Panc1 (cell line): ENCODE measurements at regions not wholly inside any gene's neighbourhood (a gene's known extent, or its start where the extent isn't known, plus 50 kb on each side); places are given as distances from the start of the nearest gene placed in this dataset.

ENCODE experiments used
- ATAC-seq: fragments of 200-7000 bp; cut with Tn5 transposase; 2 replicates; pipeline ENCODE4 v1.9.1; 2020; ENCODE audit warnings: mild to moderate bottlenecking, moderate library complexity
- BruUV-seq: library from RNA; stranded (reverse); fragments of 400-500 nt; replicated peaks from 2 replicates; lab custom pipeline; 2021; lab: Mats Ljungman, UMichigan
- CTCF ChIA-PET: fragments of 300-600 bp; sonication (Branson Sonifier 250); formaldehyde crosslinking; loops from one replicate; lab custom pipeline; 2022; ENCODE audit warnings: antibody characterized with exemption; lab: Charles Lee
- POLR2A ChIA-PET: fragments of 300-600 bp; sonication (Branson Sonifier 250); formaldehyde crosslinking; loops from one replicate; lab custom pipeline; 2022; ENCODE audit warnings: antibody characterized with exemption; lab: Charles Lee
- DNase-seq: peaks from one replicate; pipeline ENCODE4 v3.0.0-alpha.2; 2010; ENCODE audit warnings: low read depth, low spot score
- H3K27ac ChIP-seq: 2 replicates; pipeline ENCODE4 v1.5.1; 2011; ENCODE audit warnings: mild to moderate bottlenecking, low read length, inconsistent platforms
- H3K27me3 ChIP-seq: fragments of 200-500 bp; sonication (Bioruptor generic); 2 replicates; pipeline ENCODE4 v1.6.0; 2014; ENCODE audit warnings: low read length, inconsistent platforms; ENCODE audit not compliant: control insufficient read depth, insufficient read depth
- H3K36me3 ChIP-seq: fragments of 200-500 bp; sonication (Bioruptor generic); 2 replicates; pipeline ENCODE4 v1.5.1; 2014; ENCODE audit warnings: inconsistent platforms, mild to moderate bottlenecking, low read length, moderate library complexity; ENCODE audit not compliant: control insufficient read depth, insufficient read depth
- H3K4me1 ChIP-seq: 2 replicates; pipeline ENCODE4 v1.5.1; 2011; ENCODE audit warnings: inconsistent platforms, mild to moderate bottlenecking, low read length, moderate library complexity; ENCODE audit not compliant: control insufficient read depth, insufficient read depth
- H3K4me3 ChIP-seq, 2 experiments: 2 replicates each; pipeline ENCODE4 v1.5.1; 2011 to 2012; ENCODE audit warnings: low read depth in 2 of 2, low read length in 2 of 2, mild to moderate bottlenecking in 2 of 2, inconsistent platforms in 1 of 2, moderate library complexity in 1 of 2
- H3K9me3 ChIP-seq: fragments of 200-500 bp; sonication (Bioruptor generic); 2 replicates; pipeline ENCODE4 v1.5.1; 2014; ENCODE audit warnings: low read depth, mild to moderate bottlenecking, inconsistent platforms, low read length, moderate library complexity; ENCODE audit not compliant: control insufficient read depth, insufficient read depth
- CTCF ChIP-seq: fragments of 450-650 bp; IDR thresholded peaks from 2 replicates; pipeline ENCODE4 v1.5.1; 2017; ENCODE audit warnings: mild to moderate bottlenecking
- POLR2AphosphoS5 ChIP-seq: IDR thresholded peaks from 2 replicates; pipeline ENCODE4 v1.6.1; 2012; ENCODE audit warnings: mild to moderate bottlenecking, low read depth, low read length, moderate library complexity
- REST ChIP-seq, 2 experiments: IDR thresholded peaks; 2 replicates each; pipeline ENCODE4 v1.6.1; 2011 to 2012; ENCODE audit warnings: low read depth in 2 of 2, control low read depth in 1 of 2, low read length in 1 of 2, mild to moderate bottlenecking in 1 of 2, moderate library complexity in 1 of 2; ENCODE audit not compliant: insufficient read depth in 1 of 2
- SIN3A ChIP-seq: IDR thresholded peaks from 2 replicates; pipeline ENCODE4 v1.6.1; 2012; ENCODE audit warnings: low read depth, mild to moderate bottlenecking, low read length, moderate library complexity, borderline replicate concordance; ENCODE audit not compliant: insufficient read depth
- TCF7L2 ChIP-seq: IDR thresholded peaks from 2 replicates; pipeline ENCODE4 v1.6.1; 2011; ENCODE audit warnings: mild to moderate bottlenecking, low read depth, low read length, inconsistent platforms
- in situ Hi-C: cut with HindIII; loops from 2 replicates; pipeline ENCODE4 v1.10.0; 2016; ENCODE audit warnings: low sequenced_read_pairs, low pct_unique_long_range_greater_than_20kb
- intact Hi-C: fragments of 100-400 bp; cut with micrococcal nuclease; formaldehyde crosslinking; loops from one replicate; pipeline ENCODE4 v1.10.0; 2022; ENCODE audit not compliant: unreplicated experiment

- H3K36me3 ChIP-seq, result no peaks in the 10 kb centered on the region
- H3K9me3 ChIP-seq, result no peaks in the 10 kb centered on the region
- H3K27me3 ChIP-seq, result no peaks in the 10 kb centered on the region
- CTCF ChIA-PET, result no interaction called here
- DNase-seq (no peak), ATAC-seq (no peak)
- BruUV-seq, result no TSS peak
- H3K4me1 ChIP-seq, result no peaks in the 10 kb centered on the region
- no peak overlapping the region for H3K4me3 ChIP-seq
- no peak overlapping the region for H3K27ac ChIP-seq
- in situ Hi-C loops (no loop called here), intact Hi-C loops (no loop called here)
- TF ChIP-seq POLR2AphosphoS5, result no peak
- no peak for TF ChIP-seq REST (IDR thresholded peaks at IDR 0.05; ENCODE audit: insufficient read depth in 1 of 2, low read depth in 2 of 2, low read length in 1 of 2)
- no peak for TF ChIP-seq SIN3A
- TF ChIP-seq CTCF, result no peak
- no peak for TF ChIP-seq TCF7L2
- POLR2A ChIA-PET, result no interaction called here
These were observed 89.3 kb upstream of the NEIL3 start for GRCh38 chr4:177220376-177220775.

- no peaks in the 10 kb centered on the region for H3K9me3 ChIP-seq
- CTCF ChIA-PET, result no interaction called here
These were observed 86.9 kb upstream of the NEIL3 start for GRCh38 chr4:177222781-177223180.

More at GRCh38 chr4:177222781-177223180, 86.9 kb upstream of the NEIL3 start:
- Histone ChIP-seq H3K27ac (no peak overlapping the region), H3K4me3 (no peak overlapping the region), H3K4me1 (no peaks in the 10 kb centered on the region), H3K36me3 (no peaks in the 10 kb centered on the region), H3K27me3 (no peaks in the 10 kb centered on the region)
- in situ Hi-C loops (no loop called here), intact Hi-C loops (no loop called here)
- POLR2A ChIA-PET, result no interaction called here
- TF ChIP-seq TCF7L2 (no peak), SIN3A (no peak), CTCF (no peak), REST (IDR thresholded peaks at IDR 0.05; ENCODE audit: insufficient read depth in 1 of 2, low read depth in 2 of 2, low read length in 1 of 2) (no peak)
- ATAC-seq (no peak), DNase-seq (no peak)
- BruUV-seq, result no TSS peak
